CD14-positive monocyte (primary cell): ENCODE measurements at regions not wholly inside any gene's neighbourhood (a gene's known extent, or its start where the extent isn't known, plus 50 kb on each side); places are given as distances from the start of the nearest gene placed in this dataset.

ENCODE experiments used
- DNase-seq, 3 donors: peaks; one replicate each; pipeline ENCODE4 v3.0.0-alpha.2; 2011 to 2022
- H2AFZ ChIP-seq: 2 replicates; pipeline ENCODE4 v1.6.0; 2012; ENCODE audit warnings: mild to moderate bottlenecking, low read depth, low read length, inconsistent platforms; ENCODE audit not compliant: insufficient read depth, poor library complexity, severe bottlenecking
- H3K27ac ChIP-seq, 2 donors: 1 replicate in 1 of 2; 2 replicates in 1 of 2; pipeline ENCODE4 v1.5.1; 2012 to 2013; ENCODE audit warnings: low read length in 2 of 2, control low read depth in 1 of 2, inconsistent platforms in 1 of 2, low read depth in 1 of 2, mild to moderate bottlenecking in 1 of 2
- H3K27me3 ChIP-seq, 2 donors: one replicate each; pipeline versions ENCODE4 v1.6.0 to v1.6.1; 2011 to 2013; ENCODE audit warnings: low read length in 2 of 2; ENCODE audit not compliant: control insufficient read depth in 2 of 2, insufficient read depth in 2 of 2
- H3K36me3 ChIP-seq, 2 donors: replicated peaks in 1 of 2; 1 replicate in 1 of 2; 2 replicates in 1 of 2; pipeline versions ENCODE4 v1.5.1 to v1.6.1; 2012 to 2013; ENCODE audit warnings: low read length in 2 of 2, control low read depth in 1 of 2, inconsistent platforms in 1 of 2, mild to moderate bottlenecking in 1 of 2; ENCODE audit not compliant: insufficient read depth in 2 of 2, control insufficient read depth in 1 of 2
- H3K4me1 ChIP-seq, 2 donors: 1 replicate in 1 of 2; 2 replicates in 1 of 2; pipeline versions ENCODE4 v1.5.1 to v1.6.1; 2012 to 2013; ENCODE audit warnings: low read length in 2 of 2, control low read depth in 1 of 2, inconsistent platforms in 1 of 2, mild to moderate bottlenecking in 1 of 2, moderate library complexity in 1 of 2; ENCODE audit not compliant: insufficient read depth in 2 of 2, control insufficient read depth in 1 of 2
- H3K4me2 ChIP-seq: replicated peaks from 2 replicates; pipeline ENCODE3; 2012; ENCODE audit warnings: low read length, moderate library complexity, mild to moderate bottlenecking; ENCODE audit not compliant: poor library complexity, severe bottlenecking; ENCODE audit errors: extremely low read depth
- H3K4me3 ChIP-seq, 3 experiments: fragments of 200-600 bp in 1 of 3; sonication (generic) in 1 of 3; replicated peaks in 1 of 3; 1 replicate in 2 of 3; 2 replicates in 1 of 3; pipeline ENCODE4 v1.5.1; 2011 to 2013; ENCODE audit warnings: low read length in 3 of 3, mild to moderate bottlenecking in 3 of 3, control low read depth in 2 of 3, low read depth in 2 of 3, inconsistent platforms in 1 of 3, moderate library complexity in 1 of 3
- H3K79me2 ChIP-seq: 2 replicates; pipeline ENCODE4 v1.6.0; 2012; ENCODE audit warnings: mild to moderate bottlenecking, control low read depth, inconsistent platforms, low read length, moderate library complexity; ENCODE audit not compliant: insufficient read depth
- H3K9ac ChIP-seq: 2 replicates; pipeline ENCODE4 v1.6.0; 2017; ENCODE audit warnings: low read length, mild to moderate bottlenecking; ENCODE audit not compliant: insufficient read depth, poor library complexity, severe bottlenecking
- H3K9me3 ChIP-seq, 2 donors: replicated peaks in 1 of 2; 1 replicate in 1 of 2; 2 replicates in 1 of 2; pipeline versions ENCODE4 v1.5.1 to v1.6.1; 2012 to 2013; ENCODE audit warnings: low read length in 2 of 2, control low read depth in 1 of 2; ENCODE audit not compliant: control insufficient read depth in 1 of 2, insufficient read depth in 1 of 2
- H4K20me1 ChIP-seq: 2 replicates; pipeline ENCODE4 v1.6.0; 2012; ENCODE audit warnings: mild to moderate bottlenecking, low read length, control low read depth, moderate library complexity; ENCODE audit not compliant: insufficient read depth
- H3K27ac Mint-ChIP-seq, 7 donors: one replicate each; pipeline ENCODE4 v1.8.0; 2020; ENCODE audit warnings: mild to moderate bottlenecking in 7 of 7, mixed read lengths in 7 of 7, moderate library complexity in 6 of 7, inconsistent platforms in 2 of 7
- H3K27me3 Mint-ChIP-seq, 3 donors: one replicate each; pipeline ENCODE4 v1.8.0; 2021 to 2022; ENCODE audit warnings: low read depth in 3 of 3, mild to moderate bottlenecking in 3 of 3, mixed read lengths in 3 of 3, moderate library complexity in 3 of 3, inconsistent platforms in 1 of 3
- H3K36me3 Mint-ChIP-seq, 2 donors: one replicate each; pipeline ENCODE4 v1.8.0; 2020; ENCODE audit warnings: mixed read lengths in 2 of 2, inconsistent platforms in 1 of 2, mild to moderate bottlenecking in 1 of 2
- H3K4me1 Mint-ChIP-seq: one replicate; pipeline ENCODE4 v1.8.0; 2020; ENCODE audit warnings: mild to moderate bottlenecking, mixed read lengths
- H3K4me3 Mint-ChIP-seq, 2 donors: one replicate each; pipeline ENCODE4 v1.8.0; 2020; ENCODE audit warnings: mild to moderate bottlenecking in 2 of 2, mixed read lengths in 2 of 2, moderate library complexity in 1 of 2
- H3K9me3 Mint-ChIP-seq, 7 donors: one replicate each; pipeline ENCODE4 v1.8.0; 2020 to 2022; ENCODE audit warnings: mixed read lengths in 7 of 7, mild to moderate bottlenecking in 6 of 7, moderate library complexity in 6 of 7, inconsistent platforms in 2 of 7
- CTCF ChIP-seq: fragments of 200-600 bp; IDR thresholded peaks from one replicate; pipeline ENCODE4 v1.8.0; 2022; ENCODE audit warnings: antibody characterized with exemption, mild to moderate bottlenecking
- WGBS: methylation state at CpG from one replicate; pipeline ENCODE4 v1.1.5; 2013; ENCODE audit warnings: missing lambda C conversion rate; ENCODE audit not compliant: insufficient coverage; 5-methylcytosine and 5-hydroxymethylcytosine counted together
- intact Hi-C, 2 donors: fragments of 100-400 bp; cut with micrococcal nuclease; formaldehyde crosslinking; loops; one replicate each; pipeline versions ENCODE4 v1.15.0 to v1.15.1; 2023

DNA sequence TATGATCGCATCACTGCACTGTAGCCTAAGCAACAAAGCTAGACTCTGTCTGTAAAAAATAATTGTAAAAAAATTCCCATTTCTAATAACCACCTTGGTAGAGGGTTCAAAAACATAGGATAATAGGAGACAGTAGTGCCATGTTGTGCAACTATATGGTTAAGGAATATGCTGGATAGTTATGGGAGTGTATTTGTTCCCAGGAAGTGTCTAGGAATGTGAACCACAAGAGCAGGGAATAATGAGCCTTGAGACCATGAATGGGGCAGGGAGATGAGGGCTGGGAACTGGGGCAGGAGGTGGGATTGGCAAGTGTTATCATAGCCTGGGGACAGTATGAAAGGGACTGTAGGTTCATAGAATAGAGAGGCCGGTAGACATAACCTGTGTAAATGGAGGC is 50.4 kb downstream of the RUSC2 start:
- H3K79me2 ChIP-seq, result peaks cover 84% of the 10 kb centered on the region
- 100% methylated on average over 1 of the region's 2 CpGs for WGBS
- no peak for TF ChIP-seq CTCF

GRCh38 chr9:35546853-35547252 is 56.9 kb downstream of the RUSC2 start:
- no peak for TF ChIP-seq CTCF
- Histone ChIP-seq H3K9me3 (no peaks in the 10 kb centered on the region), H3K36me3 (peaks cover 24 to 47% of the 10 kb centered on the region in 2 donors), H3K27me3 (no peaks in the 10 kb centered on the region), H3K4me1 (no peaks in the 10 kb centered on the region), H3K27ac (peak overlapping the region in 1 of 2 donors; percentile 26), H3K9ac (no peak overlapping the region), H2AFZ (no peak overlapping the region), H3K79me2 (peaks cover 80% of the 10 kb centered on the region), H3K4me3 (no peak overlapping the region), H3K4me2 (no peak overlapping the region), H4K20me1 (peaks cover 44% of the 10 kb centered on the region)
- Mint-ChIP-seq H3K4me1 (peaks cover 10% of the 10 kb centered on the region), H3K36me3 (peaks cover 52 to 55% of the 10 kb centered on the region in 2 donors), H3K27me3 (no peaks in the 10 kb centered on the region), H3K9me3 (no peaks in the 10 kb centered on the region), H3K27ac (peak overlapping the region in 4 of 7 donors; percentile 11 to 78 (median 44)), H3K4me3 (no peak overlapping the region)
- WGBS, result 100% methylated on average over 6 of the region's 6 CpGs
- intact Hi-C loops, result no loop called here
- DNase-seq, result no peak

More for the DNA sequence above, 50.4 kb downstream of the RUSC2 start:
- no peak for DNase-seq
- Mint-ChIP-seq H3K4me1 (peaks cover 62% of the 10 kb centered on the region), H3K27ac (peak overlapping the region; percentile 6 to 96 (median 47)), H3K27me3 (no peaks in the 10 kb centered on the region), H3K9me3 (peaks cover 0 to 2% (median 0%) of the 10 kb centered on the region in 7 donors), H3K36me3 (peaks cover 14 to 15% of the 10 kb centered on the region in 2 donors), H3K4me3 (no peak overlapping the region)
- Histone ChIP-seq H2AFZ (no peak overlapping the region), H3K4me2 (no peak overlapping the region), H3K4me1 (peaks cover 50 to 54% of the 10 kb centered on the region in 2 donors), H4K20me1 (peaks cover 17% of the 10 kb centered on the region), H3K9ac (no peak overlapping the region), H3K4me3 (no peak overlapping the region), H3K27ac (no peak overlapping the region), H3K9me3 (no peaks in the 10 kb centered on the region), H3K36me3 (peaks cover 0 to 6% of the 10 kb centered on the region in 2 donors), H3K27me3 (no peaks in the 10 kb centered on the region)
- intact Hi-C loops, result no loop called here
